Embryonic facial prominence (tissue), 1 donor: ENCODE measurements at regions not wholly inside any gene's neighbourhood (a gene's known extent, or its start where the extent isn't known, plus 50 kb on each side); places are given as distances from the start of the nearest gene placed in this dataset.
"Not testable (repeated sequence)": the region's sequence is repeated elsewhere in the genome, so short reads cannot be mapped to it uniquely, and the experiment has no call there.

Experiments
- DNase-seq: peaks from one replicate; pipeline ENCODE4 v3.0.0-alpha.2; 2016; ENCODE audit errors: extremely low spot score

- DNase-seq, result no peak
Observed at GRCh38 chr4:24208691-24209090, 318.8 kb upstream of the PPARGC1A start.

DNA sequence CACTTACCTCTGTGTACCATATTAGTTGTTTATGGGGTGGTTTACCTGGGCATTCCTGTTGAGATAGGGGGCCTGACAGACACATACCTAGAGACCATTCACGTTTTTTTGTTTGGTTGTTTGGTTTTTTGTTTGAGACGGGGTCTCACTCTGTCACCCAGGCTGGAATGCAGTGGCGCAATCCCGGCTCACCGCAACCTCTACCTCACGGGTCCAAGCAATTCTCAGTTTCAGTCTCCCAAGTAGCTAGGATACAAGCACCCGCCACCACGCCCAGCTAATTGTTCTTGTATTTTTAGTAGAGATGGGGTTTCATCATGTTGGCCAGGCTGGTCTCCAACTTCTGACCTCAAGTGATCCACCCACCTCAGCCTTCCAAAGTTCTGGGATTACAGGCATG, 314.9 kb upstream of the PPARGC1A start:
- DNase-seq, result not testable (repeated sequence)

- DNase-seq, result no peak
Observed at GRCh38 chr4:24203926-24204325, 314.1 kb upstream of the PPARGC1A start.

- no peak for DNase-seq
Observed at GRCh38 chr4:24202579-24202978, 312.7 kb upstream of the PPARGC1A start.

- DNase-seq, result no peak
Observed at GRCh38 chr4:24197955-24198354, 308.1 kb upstream of the PPARGC1A start.

- no peak for DNase-seq
Observed at GRCh38 chr4:24196785-24197184, 306.9 kb upstream of the PPARGC1A start.

GRCh38 chr4:24195991-24196736, 306.3 kb upstream of the PPARGC1A start:
- no peak for DNase-seq

- DNase-seq, result no peak
Observed at GRCh38 chr4:24192018-24192641, 302.3 kb upstream of the PPARGC1A start.

- DNase-seq, result no peak
Observed at GRCh38 chr4:24190761-24191695, 301.2 kb upstream of the PPARGC1A start.

DNA sequence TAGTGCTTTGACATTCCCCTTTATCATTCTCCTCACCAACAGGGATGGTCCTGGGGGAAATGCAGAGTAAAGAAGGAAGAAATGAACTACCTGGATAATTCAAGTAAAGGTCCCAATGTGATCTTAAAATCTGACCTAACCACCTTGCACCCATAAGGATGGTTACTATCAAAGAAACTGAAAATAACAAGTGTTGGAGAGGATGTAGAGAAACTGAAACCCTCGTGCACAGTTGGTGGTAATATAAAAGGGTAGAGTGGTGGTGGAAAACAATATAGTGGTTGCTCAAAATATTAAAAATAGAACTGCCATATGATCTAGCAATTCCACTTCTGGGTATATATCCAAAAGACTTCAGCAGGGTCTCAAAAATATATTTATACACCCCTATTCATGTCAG, 298.6 kb upstream of the PPARGC1A start:
- no peak for DNase-seq

GRCh38 chr4:24186466-24186865, 296.6 kb upstream of the PPARGC1A start:
- no peak for DNase-seq

DNA sequence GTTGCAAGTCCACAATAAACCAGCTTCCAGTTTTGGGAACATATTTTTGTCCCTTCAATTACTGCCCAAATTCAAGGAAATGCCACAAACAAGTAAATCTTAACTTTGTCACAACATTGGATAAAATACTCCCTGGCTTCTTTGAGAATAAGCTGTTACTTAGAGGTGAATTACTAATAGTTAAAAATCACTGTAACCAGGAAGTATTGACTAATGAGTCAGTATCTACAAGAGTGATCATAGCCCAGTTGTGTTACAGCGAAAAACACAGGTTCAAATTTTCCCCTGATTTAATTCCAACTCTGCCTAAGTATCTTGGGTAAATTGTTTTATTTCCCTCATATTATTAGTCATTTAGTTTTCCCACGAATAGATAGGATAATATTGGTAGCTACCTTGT, 291.2 kb upstream of the PPARGC1A start:
- DNase-seq, result no peak

DNA sequence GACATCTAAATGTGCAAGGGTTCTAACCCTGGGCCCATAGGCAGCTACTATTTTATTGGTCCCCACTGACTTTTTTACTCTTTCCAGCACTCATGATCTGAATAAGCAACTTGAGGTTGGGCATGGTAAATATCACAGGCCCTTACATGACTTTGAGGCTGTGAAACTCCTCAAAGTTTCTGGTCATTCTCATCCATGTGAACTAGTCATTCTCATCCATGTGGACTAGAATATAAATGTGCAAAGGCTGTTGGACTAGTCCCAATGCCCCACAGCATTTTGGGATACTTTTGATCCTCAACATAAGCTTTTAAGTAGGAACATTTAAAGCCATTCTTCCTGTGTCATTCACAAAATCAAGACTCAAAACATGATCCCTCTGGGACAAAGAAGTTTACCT, 290.7 kb upstream of the PPARGC1A start:
- no peak for DNase-seq

DNA sequence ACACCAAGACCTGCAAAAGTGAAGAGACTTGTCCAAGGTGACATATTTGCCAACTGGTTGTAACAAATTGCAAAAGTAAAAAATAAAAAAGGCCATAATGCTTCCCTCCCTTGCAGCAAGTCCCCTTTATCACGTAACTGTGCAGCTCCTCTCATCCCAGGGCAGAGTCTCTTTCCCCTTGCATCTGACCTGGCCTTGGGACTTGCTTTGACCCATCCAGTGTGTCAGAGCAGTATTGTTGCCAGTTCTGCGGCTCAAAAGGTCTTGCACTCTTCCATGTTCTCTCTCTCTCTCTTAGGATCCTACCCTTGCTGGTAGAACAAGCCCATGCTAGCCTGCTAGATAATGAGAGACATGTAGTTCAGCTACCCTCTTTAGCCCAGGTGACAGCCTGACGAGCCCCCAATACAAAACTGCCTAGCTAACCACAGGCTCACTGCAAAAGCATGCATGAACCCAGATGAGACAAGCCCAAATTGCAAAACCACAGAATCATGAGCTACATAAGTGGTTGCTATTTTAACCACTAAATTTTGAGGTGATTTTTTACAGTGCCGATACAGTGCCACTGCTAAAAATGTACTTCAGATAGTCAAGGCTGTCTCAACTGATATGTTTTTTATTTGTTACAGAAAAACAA, 289.5 kb upstream of the PPARGC1A start:
- DNase-seq, result no peak

- not testable (repeated sequence) for DNase-seq
Observed at GRCh38 chr4:24177443-24177842, 287.6 kb upstream of the PPARGC1A start.

GRCh38 chr4:24175707-24176106, 285.9 kb upstream of the PPARGC1A start:
- DNase-seq, result no peak

DNA sequence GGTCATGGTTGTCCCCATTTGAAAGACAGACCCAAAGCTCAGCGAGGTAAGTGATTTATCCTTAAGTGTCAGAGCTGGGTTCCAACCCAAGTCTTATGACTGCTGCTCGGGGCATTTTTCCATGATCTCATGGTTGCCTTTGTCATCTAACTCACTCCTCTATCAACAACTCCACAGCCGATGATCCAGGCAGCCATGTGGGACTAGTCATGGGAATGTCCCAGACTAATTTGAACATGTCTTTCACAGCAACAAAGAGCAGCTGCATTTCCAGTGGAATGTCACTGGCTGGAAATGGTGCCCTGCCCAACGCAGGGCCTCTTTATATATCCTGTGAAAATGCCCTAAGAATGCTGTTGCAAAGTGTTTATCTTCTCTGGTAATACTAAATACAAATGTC, 284.8 kb upstream of the PPARGC1A start:
- DNase-seq, result no peak

GRCh38 chr4:24172406-24172805, 282.6 kb upstream of the PPARGC1A start:
- no peak for DNase-seq

DNA sequence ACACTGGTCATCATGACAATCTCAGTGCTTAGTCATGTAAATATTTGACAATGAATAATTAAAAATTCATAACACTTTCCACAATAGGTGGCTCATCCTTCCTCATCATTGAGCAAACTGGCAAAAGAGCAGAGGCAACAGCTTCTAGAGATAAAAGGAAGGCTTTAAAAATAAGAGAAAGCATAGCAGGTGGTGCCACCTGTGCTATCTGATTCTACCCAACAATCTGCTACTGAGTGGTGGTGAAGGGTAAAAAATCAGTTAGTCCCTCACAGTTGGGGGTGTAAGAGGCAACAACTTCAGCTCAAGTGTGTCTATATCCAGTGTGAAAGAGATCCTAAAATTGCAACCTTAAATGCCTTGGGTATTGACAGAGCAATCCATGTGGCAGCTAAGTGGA, 280.1 kb upstream of the PPARGC1A start:
- no peak for DNase-seq

GRCh38 chr4:24168658-24169057, 278.8 kb upstream of the PPARGC1A start:
- no peak for DNase-seq

- no peak for DNase-seq
Observed at GRCh38 chr4:24166501-24166900, 276.7 kb upstream of the PPARGC1A start.

DNA sequence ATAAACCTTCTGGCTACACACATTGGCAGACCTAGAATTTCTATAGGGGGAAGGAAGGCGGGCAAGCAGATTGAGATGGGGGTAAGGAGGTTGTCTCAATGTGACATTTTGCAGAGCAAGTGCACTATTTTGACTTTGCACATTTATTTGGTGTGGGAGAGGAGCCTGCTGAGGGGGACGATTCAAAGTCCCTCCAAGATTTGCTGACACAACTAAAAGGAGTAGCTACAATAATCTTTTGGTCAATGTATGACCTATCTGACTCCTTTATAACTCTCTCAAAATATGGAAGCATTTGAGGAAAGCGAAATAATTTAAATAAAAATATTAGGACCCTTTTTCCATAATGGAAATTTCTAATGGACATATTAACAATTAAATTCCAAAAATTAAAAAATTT, 274.9 kb upstream of the PPARGC1A start:
- DNase-seq, result no peak
